ENCODE measurements at regions not wholly inside any gene's neighbourhood (a gene's known extent, or its start where the extent isn't known, plus 50 kb on each side); places are given as distances from the start of the nearest gene placed in this dataset.

DNA sequence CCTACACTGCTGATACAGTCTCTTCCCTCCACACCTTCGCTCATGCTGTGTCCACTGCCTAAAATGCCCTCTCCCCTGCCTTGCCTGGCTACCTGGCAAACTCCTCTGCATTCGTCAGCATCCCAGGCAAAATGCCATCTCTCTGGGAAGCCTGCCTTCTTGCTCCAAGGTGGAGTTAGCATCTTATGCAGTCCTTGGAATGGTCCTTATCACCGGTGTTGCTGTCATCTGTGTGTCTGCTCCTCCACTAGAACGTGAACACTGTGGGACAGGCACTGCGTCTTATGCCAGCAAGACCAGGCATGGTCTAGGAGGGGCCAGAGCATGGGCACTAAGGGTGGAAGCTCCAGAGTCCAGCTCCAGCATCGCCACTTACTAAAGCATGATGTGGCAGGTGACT, 211.8 kb downstream of the MATN1 start (continued):
- TF ChIP-seq, protein P1, sequence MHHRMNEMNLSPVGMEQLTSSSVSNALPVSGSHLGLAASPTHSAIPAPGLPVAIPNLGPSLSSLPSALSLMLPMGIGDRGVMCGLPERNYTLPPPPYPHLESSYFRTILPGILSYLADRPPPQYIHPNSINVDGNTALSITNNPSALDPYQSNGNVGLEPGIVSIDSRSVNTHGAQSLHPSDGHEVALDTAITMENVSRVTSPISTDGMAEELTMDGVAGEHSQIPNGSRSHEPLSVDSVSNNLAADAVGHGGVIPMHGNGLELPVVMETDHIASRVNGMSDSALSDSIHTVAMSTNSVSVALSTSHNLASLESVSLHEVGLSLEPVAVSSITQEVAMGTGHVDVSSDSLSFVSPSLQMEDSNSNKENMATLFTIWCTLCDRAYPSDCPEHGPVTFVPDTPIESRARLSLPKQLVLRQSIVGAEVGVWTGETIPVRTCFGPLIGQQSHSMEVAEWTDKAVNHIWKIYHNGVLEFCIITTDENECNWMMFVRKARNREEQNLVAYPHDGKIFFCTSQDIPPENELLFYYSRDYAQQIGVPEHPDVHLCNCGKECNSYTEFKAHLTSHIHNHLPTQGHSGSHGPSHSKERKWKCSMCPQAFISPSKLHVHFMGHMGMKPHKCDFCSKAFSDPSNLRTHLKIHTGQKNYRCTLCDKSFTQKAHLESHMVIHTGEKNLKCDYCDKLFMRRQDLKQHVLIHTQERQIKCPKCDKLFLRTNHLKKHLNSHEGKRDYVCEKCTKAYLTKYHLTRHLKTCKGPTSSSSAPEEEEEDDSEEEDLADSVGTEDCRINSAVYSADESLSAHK (CRISPR knock-in tag; IDR thresholded peaks at IDR 0.05; ENCODE audit: borderline replicate concordance), result no peak
- TF ChIP-seq ZNF678 (CRISPR knock-in tag; IDR thresholded peaks at IDR 0.05) (no peak), ZNF570 (CRISPR knock-in tag; IDR thresholded peaks at IDR 0.05; ENCODE audit: borderline replicate concordance) (no peak), ZNF451 (CRISPR knock-in tag; IDR thresholded peaks at IDR 0.05) (no peak), ZNF572 (CRISPR knock-in tag; IDR thresholded peaks at IDR 0.05) (no peak), IKZF4 (CRISPR knock-in tag; IDR thresholded peaks at IDR 0.05; ENCODE audit: borderline replicate concordance, low read depth, not compliant biosample characterization) (no peak), RAD21 (CRISPR knock-in tag; IDR thresholded peaks at IDR 0.05) (no peak), RFX5 (IDR thresholded peaks at IDR 0.05; ENCODE audit: low read depth, low read length) (no peak), EEA1 (CRISPR knock-in tag; IDR thresholded peaks at IDR 0.05; ENCODE audit: borderline replicate concordance) (no peak), HOXA5 (CRISPR knock-in tag; IDR thresholded peaks at IDR 0.05) (no peak), ESRRA (CRISPR knock-in tag; IDR thresholded peaks at IDR 0.05; ENCODE audit: low read depth) (no peak)
- TF ChIP-seq, protein P2, sequence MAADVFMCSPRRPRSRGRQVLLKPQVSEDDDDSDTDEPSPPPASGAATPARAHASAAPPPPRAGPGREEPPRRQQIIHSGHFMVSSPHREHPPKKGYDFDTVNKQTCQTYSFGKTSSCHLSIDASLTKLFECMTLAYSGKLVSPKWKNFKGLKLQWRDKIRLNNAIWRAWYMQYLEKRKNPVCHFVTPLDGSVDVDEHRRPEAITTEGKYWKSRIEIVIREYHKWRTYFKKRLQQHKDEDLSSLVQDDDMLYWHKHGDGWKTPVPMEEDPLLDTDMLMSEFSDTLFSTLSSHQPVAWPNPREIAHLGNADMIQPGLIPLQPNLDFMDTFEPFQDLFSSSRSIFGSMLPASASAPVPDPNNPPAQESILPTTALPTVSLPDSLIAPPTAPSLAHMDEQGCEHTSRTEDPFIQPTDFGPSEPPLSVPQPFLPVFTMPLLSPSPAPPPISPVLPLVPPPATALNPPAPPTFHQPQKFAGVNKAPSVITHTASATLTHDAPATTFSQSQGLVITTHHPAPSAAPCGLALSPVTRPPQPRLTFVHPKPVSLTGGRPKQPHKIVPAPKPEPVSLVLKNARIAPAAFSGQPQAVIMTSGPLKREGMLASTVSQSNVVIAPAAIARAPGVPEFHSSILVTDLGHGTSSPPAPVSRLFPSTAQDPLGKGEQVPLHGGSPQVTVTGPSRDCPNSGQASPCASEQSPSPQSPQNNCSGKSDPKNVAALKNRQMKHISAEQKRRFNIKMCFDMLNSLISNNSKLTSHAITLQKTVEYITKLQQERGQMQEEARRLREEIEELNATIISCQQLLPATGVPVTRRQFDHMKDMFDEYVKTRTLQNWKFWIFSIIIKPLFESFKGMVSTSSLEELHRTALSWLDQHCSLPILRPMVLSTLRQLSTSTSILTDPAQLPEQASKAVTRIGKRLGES (CRISPR knock-in tag; IDR thresholded peaks at IDR 0.05; ENCODE audit: borderline replicate concordance), result no peak
- TF ChIP-seq, protein P3, sequence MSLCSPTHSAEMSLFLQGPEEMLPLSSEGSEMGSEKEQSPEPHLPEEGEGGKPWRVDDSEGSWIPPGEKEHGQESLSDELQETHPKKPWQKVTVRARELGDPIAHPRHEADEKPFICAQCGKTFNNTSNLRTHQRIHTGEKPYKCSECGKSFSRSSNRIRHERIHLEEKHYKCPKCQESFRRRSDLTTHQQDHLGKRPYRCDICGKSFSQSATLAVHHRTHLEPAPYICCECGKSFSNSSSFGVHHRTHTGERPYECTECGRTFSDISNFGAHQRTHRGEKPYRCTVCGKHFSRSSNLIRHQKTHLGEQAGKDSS (CRISPR knock-in tag; IDR thresholded peaks at IDR 0.05; ENCODE audit: borderline replicate concordance, low read depth), result no peak
